ENCODE measurements at regions not wholly inside any gene's neighbourhood (a gene's known extent, or its start where the extent isn't known, plus 50 kb on each side); places are given as distances from the start of the nearest gene placed in this dataset.

- TF ChIP-seq ZBTB33 (IDR thresholded peaks at IDR 0.05; ENCODE audit: borderline replicate concordance, low read depth) = no peak
- TF ChIP-seq RXRA (IDR thresholded peaks at IDR 0.05; ENCODE audit: borderline replicate concordance, low read depth) = no peak
- no peak for TF ChIP-seq USF2 (IDR thresholded peaks at IDR 0.05; ENCODE audit: borderline replicate concordance, low read depth, low read length)
- TF ChIP-seq RFX5 (IDR thresholded peaks at IDR 0.05; ENCODE audit: low read length) = no peak
These were observed 117.2 kb upstream of the MEIS2 start (continued) for GRCh38 chr15:37217567-37217966.

- no peaks in the 10 kb centered on the region for H3K36me3 ChIP-seq (replicated peaks in 1 of 2; ENCODE audit: control insufficient read depth in 1 of 2, insufficient read depth in 2 of 2, low read length in 1 of 2)
- WGBS (ENCODE audit: low lambda C conversion rate) = 81% methylated on average over 4 of the region's 4 CpGs
- no peaks in the 10 kb centered on the region for H3K9me3 ChIP-seq
- no peaks in the 10 kb centered on the region for H3K9me2 ChIP-seq
- H3F3A ChIP-seq (replicated peaks; ENCODE audit: insufficient read depth) = peaks cover 8% of the 10 kb centered on the region
- H3K79me2 ChIP-seq (ENCODE audit: insufficient read depth) = no peaks in the 10 kb centered on the region
- H4K20me1 ChIP-seq (ENCODE audit: insufficient read depth) = no peaks in the 10 kb centered on the region
- POLR2A ChIA-PET = interaction anchor here (1.1 to 1.7 kb wide), 4 partner anchors 10 to 662 kb away, joined by 3 to 7 read pairs (median 4); no protein-coding TSS in a partner anchor
- no peaks in the 10 kb centered on the region for H3K27me3 ChIP-seq (ENCODE audit: insufficient read depth)
- H3K4me1 ChIP-seq (ENCODE audit: control insufficient read depth in 1 of 2, insufficient read depth in 2 of 2, low read depth in 1 of 2, low read length in 1 of 2) = peaks cover 0 to 31% of the 10 kb centered on the region in 2 experiments; a peak in 2 of 4 replicates
- H3K27ac ChIP-seq (ENCODE audit: low read depth in 2 of 2, low read length in 1 of 2) = peak overlapping the region in 1 of 2 experiments; percentile 100; a peak in 2 of 4 replicates
- H3K4me2 ChIP-seq = no peak overlapping the region
- no peak for DNase-seq
- H3K9ac ChIP-seq = no peak overlapping the region
- CTCF ChIA-PET = interaction anchor here (0.9 to 5.6 kb wide), 9 partner anchors 83 to 666 kb away, joined by 3 to 42 read pairs (median 4); no protein-coding TSS in a partner anchor
- no peak overlapping the region for H3K4me3 ChIP-seq (ENCODE audit: low read depth in 2 of 2, low read length in 1 of 2)
- peak; percentile 86; the same call in 1 of the 2 replicates for TF ChIP-seq RFX5 (IDR thresholded peaks at IDR 0.05; ENCODE audit: low read length)
- no peak for TF ChIP-seq MEF2A (IDR thresholded peaks at IDR 0.05; ENCODE audit: borderline replicate concordance, low read depth)
- H2AFZ ChIP-seq (ENCODE audit: low read depth) = no peak overlapping the region
These were observed 118.1 kb upstream of the MEIS2 start for GRCh38 chr15:37218351-37218916.

- peaks cover 0 to 38% of the 10 kb centered on the region in 2 experiments; a peak in 2 of 4 replicates for H3K4me1 ChIP-seq (ENCODE audit: control insufficient read depth in 1 of 2, insufficient read depth in 2 of 2, low read depth in 1 of 2, low read length in 1 of 2)
- no peak overlapping the region for H3K4me3 ChIP-seq (ENCODE audit: low read depth in 2 of 2, low read length in 1 of 2)
- H3K27ac ChIP-seq (ENCODE audit: low read depth in 2 of 2, low read length in 1 of 2) = peak overlapping the region in 1 of 2 experiments; percentile 100; a peak in 2 of 4 replicates
- CTCF ChIA-PET = interaction anchor here (0.7 to 5.6 kb wide), 12 partner anchors 9 to 665 kb away, joined by 3 to 42 read pairs (median 3); no protein-coding TSS in a partner anchor
- TF ChIP-seq REST (IDR thresholded peaks at IDR 0.05; ENCODE audit: low read depth, low read length) (no peak), GATA2 (CRISPR knock-in tag; IDR thresholded peaks at IDR 0.05) (0 out of 2 replicates have a peak, but pooled peaks have one; percentile 6), EP300 (IDR thresholded peaks at IDR 0.05; ENCODE audit: borderline replicate concordance in 1 of 2, low read depth in 1 of 2, low read length in 1 of 2) (0 out of 4 replicates have a peak, but pooled peaks of 1 of the 2 experiments have one; percentile 5), RXRA (IDR thresholded peaks at IDR 0.05; ENCODE audit: borderline replicate concordance, low read depth) (no peak), USF1 (IDR thresholded peaks at IDR 0.05; ENCODE audit: borderline replicate concordance, low read depth) (no peak)
- no peak overlapping the region for H3K9ac ChIP-seq
- DNase-seq = no peak
- H3K9me2 ChIP-seq = no peaks in the 10 kb centered on the region
- no peaks in the 10 kb centered on the region for H3K79me2 ChIP-seq (ENCODE audit: insufficient read depth)
- H3K9me3 ChIP-seq = no peaks in the 10 kb centered on the region
- no peaks in the 10 kb centered on the region for H3K36me3 ChIP-seq (replicated peaks in 1 of 2; ENCODE audit: control insufficient read depth in 1 of 2, insufficient read depth in 2 of 2, low read length in 1 of 2)
- POLR2A ChIA-PET = interaction anchor here (1.1 to 1.8 kb wide), 5 partner anchors 11 to 661 kb away, joined by 3 to 7 read pairs (median 4); no protein-coding TSS in a partner anchor
- H3K4me2 ChIP-seq = no peak overlapping the region
- H4K20me1 ChIP-seq (ENCODE audit: insufficient read depth) = no peaks in the 10 kb centered on the region
- peaks cover 8% of the 10 kb centered on the region for H3F3A ChIP-seq (replicated peaks; ENCODE audit: insufficient read depth)
- no peak overlapping the region for H2AFZ ChIP-seq (ENCODE audit: low read depth)
- no peaks in the 10 kb centered on the region for H3K27me3 ChIP-seq (ENCODE audit: insufficient read depth)
- 79% methylated on average over 2 of the region's 2 CpGs for WGBS (ENCODE audit: low lambda C conversion rate)
These were observed 118.9 kb upstream of the MEIS2 start for GRCh38 chr15:37219211-37219701.

All from SK-N-SH (cell line).